ENCODE measurements at regions not wholly inside any gene's neighbourhood (a gene's known extent, or its start where the extent isn't known, plus 50 kb on each side); places are given as distances from the start of the nearest gene placed in this dataset.
"Not testable (repeated sequence)": the region's sequence is repeated elsewhere in the genome, so short reads cannot be mapped to it uniquely, and the experiment has no call there.

- no peak for DNase-seq (ENCODE audit: low spot score)
Observed at GRCh38 chr5:1731091-1731639, 68.5 kb downstream of the MRPL36 start.

GRCh38 chr5:1730487-1730847, 69.2 kb downstream of the MRPL36 start:
- no peak for DNase-seq (ENCODE audit: low spot score)

GRCh38 chr5:1729641-1730486, 69.8 kb downstream of the MRPL36 start:
- no peak for DNase-seq (ENCODE audit: low spot score)

- DNase-seq (ENCODE audit: low spot score) = no peak
Observed at GRCh38 chr5:1728846-1729245, 70.8 kb downstream of the MRPL36 start.

DNA sequence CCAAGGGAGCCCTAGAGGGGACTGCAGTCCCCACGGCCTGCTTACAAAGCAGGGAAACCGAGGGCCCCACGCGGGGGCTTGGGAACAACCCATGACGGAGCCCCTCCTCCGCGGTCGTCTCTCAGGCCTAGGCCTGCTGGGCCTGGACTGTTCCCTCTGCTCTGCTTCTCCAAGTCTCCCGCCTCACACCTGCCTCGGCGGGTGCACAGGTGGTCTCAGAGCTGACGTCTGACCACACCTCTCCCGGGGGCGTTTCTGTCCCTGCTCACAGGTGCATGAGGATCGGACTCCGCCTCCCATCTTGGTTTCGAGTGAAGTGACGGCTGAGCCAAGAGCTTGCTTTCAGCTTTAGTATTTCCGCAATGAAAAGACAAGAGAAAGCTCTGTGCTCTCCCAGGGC, 72.1 kb downstream of the MRPL36 start:
- DNase-seq (ENCODE audit: low spot score) = no peak

DNA sequence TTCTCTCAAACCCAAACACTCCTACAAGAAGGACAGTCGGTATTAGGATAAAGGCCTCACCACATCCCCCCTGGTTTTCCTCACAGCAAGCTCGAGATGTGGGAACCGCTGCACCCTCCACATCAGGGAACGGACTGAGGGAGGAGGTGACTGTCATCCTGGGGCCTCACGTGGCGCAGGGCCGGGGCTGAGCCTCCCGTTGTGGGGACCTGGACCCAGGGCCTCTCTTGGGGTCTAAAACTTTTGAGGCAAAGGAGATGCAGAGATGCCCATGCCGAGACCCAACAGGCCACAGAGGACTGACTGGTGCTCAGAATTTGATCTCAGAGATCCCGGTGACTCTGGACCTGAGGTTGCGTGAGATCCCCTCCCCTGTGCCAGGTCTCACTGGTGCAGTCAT, 72.7 kb downstream of the MRPL36 start:
- DNase-seq (ENCODE audit: low spot score) = no peak

DNA sequence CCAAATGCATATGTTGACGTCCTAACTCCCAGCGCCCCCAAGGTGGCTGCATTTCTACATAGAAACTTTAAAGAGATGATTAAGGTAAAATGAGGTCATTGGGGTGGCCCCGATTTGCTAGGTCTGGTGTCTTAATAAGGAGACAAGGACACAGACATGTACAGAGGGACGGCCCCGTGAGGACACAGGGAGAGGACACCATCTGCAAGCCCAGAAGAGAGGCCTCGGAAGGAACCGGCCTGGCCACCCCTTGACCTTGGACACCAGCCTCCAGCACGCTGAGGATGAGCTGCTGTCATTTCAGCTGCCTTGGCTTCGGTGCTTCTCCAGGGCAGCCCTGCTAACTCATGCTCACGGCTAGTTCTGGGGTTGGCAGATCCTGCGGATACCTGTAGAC, 73.2 kb downstream of the MRPL36 start:
- no peak for DNase-seq (ENCODE audit: low spot score)

DNA sequence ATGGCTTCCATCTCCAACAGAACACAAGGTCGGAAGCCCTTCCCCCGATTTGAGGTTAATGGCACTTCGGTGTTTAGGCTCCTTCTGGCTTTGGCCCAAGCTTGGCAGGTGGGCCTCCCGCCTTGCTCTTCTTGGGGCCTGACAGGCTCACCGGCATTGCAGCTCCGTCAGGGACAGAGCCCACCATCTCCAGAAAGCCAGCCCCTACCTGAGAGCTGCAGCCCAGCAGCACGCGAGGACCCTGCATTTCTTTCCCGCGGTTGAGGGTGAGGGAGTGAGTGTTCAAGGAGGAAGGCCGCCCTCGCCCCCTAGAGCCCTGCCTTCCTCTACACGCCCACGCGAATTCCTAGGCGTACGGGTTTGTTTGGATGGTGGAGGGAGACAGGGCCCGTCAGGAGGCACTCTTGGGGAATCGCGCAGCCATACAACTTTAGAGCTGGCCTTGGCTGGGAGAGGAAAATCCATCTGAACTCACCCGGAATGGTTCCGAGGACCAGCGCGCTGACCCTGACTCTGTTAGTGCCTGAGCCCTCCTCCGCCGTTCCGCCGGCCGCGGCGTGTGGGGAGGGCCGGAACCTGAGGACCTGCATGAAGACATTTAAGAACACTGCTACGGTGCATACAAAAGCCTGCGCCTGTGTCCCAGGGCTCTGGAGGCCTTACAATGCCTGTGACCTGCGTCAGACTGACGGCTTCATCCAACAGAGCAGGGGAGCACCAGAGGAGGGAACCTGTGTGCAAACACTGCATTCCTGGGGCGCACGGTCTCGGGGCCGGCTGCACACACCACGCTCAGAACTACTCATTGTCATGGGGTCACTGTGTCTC, 73.8 kb downstream of the MRPL36 start:
- DNase-seq (ENCODE audit: low spot score) = no peak

DNA sequence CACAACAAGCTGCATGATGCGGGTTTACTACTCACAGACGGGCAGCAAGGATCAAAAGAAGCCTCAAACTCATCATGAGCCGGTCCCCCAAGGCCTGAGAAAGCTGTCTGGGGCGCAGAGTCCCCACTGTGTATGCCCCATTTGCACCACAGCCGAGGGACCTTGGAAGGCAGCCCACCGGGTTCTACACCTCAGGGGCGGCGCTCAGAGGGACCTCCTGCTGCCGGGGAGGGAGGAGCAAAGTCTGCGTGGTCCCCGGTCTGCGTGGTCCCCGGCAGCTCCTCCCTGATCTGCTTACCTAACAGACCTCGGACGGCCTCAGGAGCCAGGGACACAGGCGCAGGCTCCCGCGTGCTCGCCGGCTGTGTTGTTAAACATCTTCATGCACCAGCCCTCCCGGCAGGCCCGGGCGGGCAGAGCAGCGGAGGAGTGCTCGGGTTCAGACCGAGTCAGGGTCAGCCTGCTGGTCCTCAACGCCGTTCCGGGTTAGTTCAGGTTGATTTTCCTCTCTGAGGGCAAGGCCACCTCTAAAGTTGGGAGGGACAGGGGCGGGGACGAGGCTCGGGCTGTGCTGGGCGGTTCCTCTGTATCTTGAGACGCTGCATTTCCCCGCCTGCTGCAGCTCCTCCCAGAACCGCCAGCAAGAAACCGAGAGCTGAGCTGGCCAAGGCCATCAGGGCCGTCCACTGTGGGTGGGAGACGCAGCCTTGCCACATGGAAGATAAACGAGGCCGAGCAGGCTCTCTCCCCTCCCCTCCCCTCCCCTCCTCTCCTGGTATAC, 74.6 kb downstream of the MRPL36 start:
- DNase-seq (ENCODE audit: low spot score) = no peak

GRCh38 chr5:1723957-1724821, 75.4 kb downstream of the MRPL36 start:
- no peak for DNase-seq (ENCODE audit: low spot score)

GRCh38 chr5:1723476-1723875, 76.2 kb downstream of the MRPL36 start:
- no peak for DNase-seq (ENCODE audit: low spot score)

GRCh38 chr5:1722877-1723276, 76.8 kb downstream of the MRPL36 start:
- no peak for DNase-seq (ENCODE audit: low spot score)

GRCh38 chr5:1720396-1721110, 79.1 kb downstream of the MRPL36 start:
- no peak for DNase-seq (ENCODE audit: low spot score)

DNA sequence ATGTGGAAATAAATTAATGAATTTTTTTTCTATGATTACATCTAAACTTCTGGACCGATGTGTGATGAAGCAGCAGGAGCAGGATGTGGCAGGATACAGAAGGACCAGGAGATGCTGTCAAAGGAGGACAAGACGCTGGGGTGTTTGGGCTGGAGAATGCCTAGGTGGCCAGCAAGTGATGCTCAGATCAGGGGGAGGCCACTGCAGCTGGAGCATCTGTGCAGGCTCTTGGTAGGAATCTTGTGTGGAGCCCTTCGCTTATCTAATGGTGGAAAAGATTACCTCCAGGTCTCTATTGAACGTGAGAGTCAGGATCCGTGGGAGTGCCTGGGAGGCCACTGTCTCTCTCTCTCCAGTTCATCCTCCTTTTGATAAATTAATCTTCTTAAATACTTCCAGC, 79.8 kb downstream of the MRPL36 start:
- DNase-seq (ENCODE audit: low spot score) = no peak

DNA sequence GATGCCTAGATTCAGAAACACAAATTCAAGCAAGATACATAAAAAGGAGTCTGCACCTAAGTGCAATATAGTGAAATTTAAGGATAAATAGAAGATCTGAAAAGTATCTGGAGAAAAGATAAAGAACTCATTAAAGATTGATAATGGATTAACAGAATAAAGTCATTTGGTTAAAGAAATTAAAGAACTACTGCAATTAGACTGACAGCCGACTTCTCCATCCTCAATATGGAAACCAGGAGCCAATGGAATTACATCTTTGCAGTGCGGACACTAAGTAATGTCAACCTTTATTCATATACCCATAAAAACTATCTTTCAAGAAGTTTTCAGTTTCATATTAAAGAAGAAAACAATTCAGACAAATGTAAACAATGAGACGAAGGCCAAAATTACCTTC, 81.0 kb downstream of the MRPL36 start:
- DNase-seq (ENCODE audit: low spot score) = no peak

- not testable (repeated sequence) for DNase-seq (ENCODE audit: low spot score)
Observed at GRCh38 chr5:1710091-1710490, 89.5 kb downstream of the MRPL36 start.

DNA sequence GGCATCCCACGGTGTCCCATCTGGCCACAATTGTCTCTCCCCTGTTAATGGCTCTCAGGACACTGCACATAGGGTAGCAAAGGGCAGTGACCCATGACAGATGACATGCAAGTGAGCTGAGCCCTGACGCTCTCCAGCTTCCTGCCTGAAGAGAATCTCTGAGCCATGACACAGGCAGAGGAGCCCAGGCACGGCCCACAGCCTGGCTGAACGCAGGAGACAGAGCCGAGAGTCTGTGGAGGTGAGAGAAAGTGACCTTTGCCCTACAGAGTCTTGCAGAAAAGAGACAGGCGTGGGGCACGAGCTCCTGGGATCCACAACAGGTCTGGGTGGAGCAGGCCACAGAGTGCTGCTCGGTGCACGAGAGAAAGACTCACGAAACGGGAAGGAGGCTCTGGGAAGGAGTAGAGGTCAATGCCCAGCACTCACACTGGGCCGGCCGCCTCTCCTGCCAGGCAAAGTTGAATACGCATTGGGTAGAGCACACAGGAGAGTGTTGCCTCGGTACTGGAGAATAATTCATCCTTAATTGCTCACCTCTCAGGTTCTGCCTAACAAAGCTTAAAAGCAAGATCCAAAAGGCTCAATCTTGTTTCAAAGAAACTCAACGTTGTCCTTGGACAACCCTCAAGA, 90.3 kb downstream of the MRPL36 start:
- DNase-seq (ENCODE audit: low spot score) = no peak

- no peak for DNase-seq (ENCODE audit: low spot score)
Observed at GRCh38 chr5:1708592-1709141, 91.0 kb downstream of the MRPL36 start.

DNA sequence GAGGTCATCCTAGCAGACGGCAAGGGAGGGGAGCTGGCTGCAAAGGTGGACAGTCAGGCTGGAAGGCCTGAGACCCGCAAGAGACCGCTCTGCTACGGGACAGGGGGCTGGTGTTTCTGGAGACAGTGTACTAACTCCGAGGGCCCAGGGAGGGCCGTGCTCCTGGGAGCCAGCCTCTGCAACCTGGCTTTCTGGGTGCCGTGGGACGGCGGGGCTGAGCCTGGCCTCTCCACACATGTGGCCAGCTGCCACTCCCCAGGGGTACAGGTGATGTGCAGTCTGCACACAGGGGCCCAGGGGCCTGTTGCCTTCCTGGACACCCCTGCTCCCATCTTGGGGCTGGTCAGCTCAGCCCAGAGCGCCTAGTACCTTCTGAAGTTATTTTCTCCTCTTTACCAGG, 92.2 kb downstream of the MRPL36 start:
- DNase-seq (ENCODE audit: low spot score) = no peak

GRCh38 chr5:1706428-1706827, 93.2 kb downstream of the MRPL36 start:
- no peak for DNase-seq (ENCODE audit: low spot score)

Data from putamen (tissue), 1 donor.